DND-41 (cell line): ENCODE measurements at regions not wholly inside any gene's neighbourhood (a gene's known extent, or its start where the extent isn't known, plus 50 kb on each side); places are given as distances from the start of the nearest gene placed in this dataset.

Experiments
- EZH2 ChIP-seq: IDR thresholded peaks from 3 replicates; pipeline ENCODE4 v1.6.1; 2012; ENCODE audit warnings: borderline replicate concordance, low read depth, mild to moderate bottlenecking, moderate library complexity, low read length, inconsistent platforms; ENCODE audit not compliant: severe bottlenecking
- TF ChIP-seq, protein P1 (sequence below): IDR thresholded peaks from 2 replicates; pipeline ENCODE4 v1.5.1; 2012; ENCODE audit warnings: borderline replicate concordance, low read length, moderate library complexity, mild to moderate bottlenecking; ENCODE audit not compliant: poor library complexity, severe bottlenecking; ENCODE audit errors: extremely low read depth

DNA sequence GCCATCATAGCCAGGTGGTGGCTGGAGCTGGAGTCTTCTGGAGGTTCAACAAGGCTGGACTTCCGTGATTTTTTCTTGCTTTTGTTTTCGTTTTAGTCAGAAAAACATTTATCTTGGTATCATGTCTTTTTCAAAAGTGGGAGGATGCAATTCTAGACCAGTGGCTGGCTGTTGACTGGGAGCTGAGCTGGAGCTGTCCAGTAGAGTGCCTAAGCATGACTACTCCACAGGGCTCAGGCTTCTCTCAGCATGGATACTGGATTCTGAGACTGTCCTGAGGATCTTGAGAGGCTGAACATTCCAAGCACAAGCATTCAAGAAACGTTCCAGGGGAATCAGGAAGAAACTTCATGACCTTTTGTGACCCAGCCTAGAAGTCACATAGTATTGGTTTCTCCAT, 598.1 kb downstream of the MID1IP1 start:
- TF ChIP-seq, protein P1, sequence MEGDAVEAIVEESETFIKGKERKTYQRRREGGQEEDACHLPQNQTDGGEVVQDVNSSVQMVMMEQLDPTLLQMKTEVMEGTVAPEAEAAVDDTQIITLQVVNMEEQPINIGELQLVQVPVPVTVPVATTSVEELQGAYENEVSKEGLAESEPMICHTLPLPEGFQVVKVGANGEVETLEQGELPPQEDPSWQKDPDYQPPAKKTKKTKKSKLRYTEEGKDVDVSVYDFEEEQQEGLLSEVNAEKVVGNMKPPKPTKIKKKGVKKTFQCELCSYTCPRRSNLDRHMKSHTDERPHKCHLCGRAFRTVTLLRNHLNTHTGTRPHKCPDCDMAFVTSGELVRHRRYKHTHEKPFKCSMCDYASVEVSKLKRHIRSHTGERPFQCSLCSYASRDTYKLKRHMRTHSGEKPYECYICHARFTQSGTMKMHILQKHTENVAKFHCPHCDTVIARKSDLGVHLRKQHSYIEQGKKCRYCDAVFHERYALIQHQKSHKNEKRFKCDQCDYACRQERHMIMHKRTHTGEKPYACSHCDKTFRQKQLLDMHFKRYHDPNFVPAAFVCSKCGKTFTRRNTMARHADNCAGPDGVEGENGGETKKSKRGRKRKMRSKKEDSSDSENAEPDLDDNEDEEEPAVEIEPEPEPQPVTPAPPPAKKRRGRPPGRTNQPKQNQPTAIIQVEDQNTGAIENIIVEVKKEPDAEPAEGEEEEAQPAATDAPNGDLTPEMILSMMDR = no peak
- TF ChIP-seq EZH2 = no peak
